AG10803 (cell line): ENCODE measurements at regions not wholly inside any gene's neighbourhood (a gene's known extent, or its start where the extent isn't known, plus 50 kb on each side); places are given as distances from the start of the nearest gene placed in this dataset.

Source experiments
- DNase-seq: peaks from one replicate; pipeline ENCODE4 v3.0.0; 2010; ENCODE audit warnings: low read depth
- H3K4me3 ChIP-seq: 2 replicates; pipeline ENCODE4 v1.5.1; 2011; ENCODE audit warnings: mild to moderate bottlenecking, low read length, control low read depth
- CTCF ChIP-seq: conservative IDR thresholded peaks from 2 replicates; pipeline ENCODE4 v1.5.1; 2011; ENCODE audit warnings: mild to moderate bottlenecking, low read length, control low read depth, inconsistent platforms

- no peak overlapping the region for H3K4me3 ChIP-seq
- no peak for TF ChIP-seq CTCF
- DNase-seq, result no peak
Measured at GRCh38 chr5:74382123-74382855, 258.2 kb downstream of the ENC1 start.

DNA sequence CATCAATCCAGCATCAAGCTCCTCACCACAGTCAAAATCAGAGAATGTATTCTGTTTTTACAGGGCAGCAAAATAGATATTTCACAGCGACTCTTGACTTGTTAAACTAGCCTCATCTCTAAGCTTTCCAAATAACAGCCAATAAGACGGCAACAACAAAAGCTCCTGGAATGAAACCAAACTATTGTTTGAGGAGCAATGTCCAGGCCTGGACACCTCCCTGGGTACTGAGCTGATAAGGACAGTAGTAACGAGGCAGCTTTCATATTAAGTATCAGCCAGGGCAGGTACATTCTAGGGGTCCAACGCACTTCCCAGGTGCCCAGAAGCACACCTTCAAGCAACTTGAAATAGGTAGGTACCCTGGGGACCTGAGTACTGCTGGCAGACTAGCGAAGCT is 260.3 kb downstream of the ENC1 start:
- no peak for DNase-seq
- no peak for TF ChIP-seq CTCF
- H3K4me3 ChIP-seq, result no peak overlapping the region

DNA sequence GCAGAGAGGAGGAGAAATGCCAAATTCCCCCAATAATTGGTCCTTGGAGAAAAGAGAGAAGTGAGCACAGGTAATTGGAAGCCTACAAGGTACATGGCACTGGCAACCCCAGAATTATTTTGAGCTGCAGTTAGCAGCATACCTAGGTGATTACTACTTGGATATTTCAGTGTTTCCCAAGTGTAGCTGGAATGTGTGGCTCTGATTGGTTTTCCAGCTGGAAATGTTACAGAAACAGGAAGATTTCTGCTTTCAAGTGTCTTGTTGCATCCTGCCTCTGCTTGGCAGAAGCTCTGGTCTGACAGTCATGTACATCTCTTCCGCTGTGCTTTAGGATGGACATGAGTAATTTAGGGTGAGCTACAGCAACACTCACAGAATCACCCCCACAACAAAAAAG is 262.1 kb downstream of the ENC1 start:
- DNase-seq, result peak; percentile 81
- TF ChIP-seq CTCF, result no peak
- H3K4me3 ChIP-seq, result no peak overlapping the region

DNA sequence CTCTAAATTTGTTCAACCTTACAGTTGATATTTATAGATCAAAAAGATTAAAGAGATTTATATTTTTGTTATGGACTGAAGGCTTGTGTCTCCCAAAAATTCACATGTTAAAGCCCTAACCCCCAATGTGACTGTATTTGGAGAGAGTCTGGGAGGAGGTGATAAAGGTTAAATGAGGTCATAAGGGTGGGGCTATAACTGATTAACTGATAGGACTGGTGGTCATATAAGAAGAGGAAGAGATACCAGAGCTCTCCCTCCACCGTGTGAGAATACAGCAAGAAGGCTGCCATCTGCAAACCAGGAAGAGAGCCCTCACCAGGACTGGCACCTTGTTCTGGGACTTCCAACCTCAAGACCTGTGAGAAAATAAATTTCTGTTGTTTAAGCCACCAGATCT is 264.3 kb downstream of the ENC1 start:
- no peak for TF ChIP-seq CTCF
- no peak for DNase-seq
- no peak overlapping the region for H3K4me3 ChIP-seq

GRCh38 chr5:74375271-74375670 is 265.3 kb downstream of the ENC1 start:
- no peak overlapping the region for H3K4me3 ChIP-seq
- no peak for DNase-seq
- TF ChIP-seq CTCF, result no peak

DNA sequence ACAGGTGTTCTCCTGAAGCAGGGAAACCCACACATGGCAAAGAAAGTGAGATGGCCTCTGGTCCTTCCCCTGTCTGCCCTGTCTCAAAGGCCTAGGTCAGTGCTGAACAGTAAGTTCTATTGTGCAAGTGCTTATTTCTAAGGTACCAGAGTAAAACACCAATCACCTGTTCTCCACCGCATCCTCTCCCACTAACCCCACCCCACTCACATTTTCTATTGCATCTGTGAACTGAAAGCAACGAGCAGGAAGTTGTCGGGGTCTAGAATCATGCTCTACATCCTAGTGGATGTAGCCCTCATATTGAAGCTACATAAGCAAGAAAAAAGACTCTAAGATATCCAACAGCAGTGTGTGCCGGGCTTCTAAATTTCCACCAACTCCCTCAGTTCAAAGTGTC is 265.9 kb downstream of the ENC1 start:
- no peak for TF ChIP-seq CTCF
- no peak overlapping the region for H3K4me3 ChIP-seq
- DNase-seq, result no peak

- H3K4me3 ChIP-seq, result no peak overlapping the region
- TF ChIP-seq CTCF, result no peak
- DNase-seq, result peak; percentile 35
Measured at GRCh38 chr5:74373076-74373475, 267.5 kb downstream of the ENC1 start.
